ENCODE measurements at regions not wholly inside any gene's neighbourhood (a gene's known extent, or its start where the extent isn't known, plus 50 kb on each side); places are given as distances from the start of the nearest gene placed in this dataset.

GRCh38 chr19:28334419-28334818 lies 878.5 kb downstream of the UQCRFS1 start:
- TF ChIP-seq POLR2A (IDR thresholded peaks at IDR 0.05) (no peak), CTCF (IDR thresholded peaks at IDR 0.05 in 4 of 5, conservative IDR thresholded peaks at IDR 0.05 in 1 of 5) (no peak)

Data from gastrocnemius medialis (tissue), 4 donors.